ENCODE measurements at regions not wholly inside any gene's neighbourhood (a gene's known extent, or its start where the extent isn't known, plus 50 kb on each side); places are given as distances from the start of the nearest gene placed in this dataset.

- DNase-seq, result no peak
- in situ Hi-C loops (cut with MboI; ENCODE audit: low pct_ligation_motif_present in 1 of 4, low pct_unique_long_range_greater_than_20kb in 1 of 4, low sequenced_read_pairs in 3 of 4), result no loop called here
- TF ChIP-seq EP300 (IDR thresholded peaks at IDR 0.05; ENCODE audit: low read depth), result no peak
- TF ChIP-seq POLR2A (IDR thresholded peaks at IDR 0.05), result no peak
- no peak for TF ChIP-seq POLR2AphosphoS5 (IDR thresholded peaks at IDR 0.05)
- TF ChIP-seq, protein P1, sequence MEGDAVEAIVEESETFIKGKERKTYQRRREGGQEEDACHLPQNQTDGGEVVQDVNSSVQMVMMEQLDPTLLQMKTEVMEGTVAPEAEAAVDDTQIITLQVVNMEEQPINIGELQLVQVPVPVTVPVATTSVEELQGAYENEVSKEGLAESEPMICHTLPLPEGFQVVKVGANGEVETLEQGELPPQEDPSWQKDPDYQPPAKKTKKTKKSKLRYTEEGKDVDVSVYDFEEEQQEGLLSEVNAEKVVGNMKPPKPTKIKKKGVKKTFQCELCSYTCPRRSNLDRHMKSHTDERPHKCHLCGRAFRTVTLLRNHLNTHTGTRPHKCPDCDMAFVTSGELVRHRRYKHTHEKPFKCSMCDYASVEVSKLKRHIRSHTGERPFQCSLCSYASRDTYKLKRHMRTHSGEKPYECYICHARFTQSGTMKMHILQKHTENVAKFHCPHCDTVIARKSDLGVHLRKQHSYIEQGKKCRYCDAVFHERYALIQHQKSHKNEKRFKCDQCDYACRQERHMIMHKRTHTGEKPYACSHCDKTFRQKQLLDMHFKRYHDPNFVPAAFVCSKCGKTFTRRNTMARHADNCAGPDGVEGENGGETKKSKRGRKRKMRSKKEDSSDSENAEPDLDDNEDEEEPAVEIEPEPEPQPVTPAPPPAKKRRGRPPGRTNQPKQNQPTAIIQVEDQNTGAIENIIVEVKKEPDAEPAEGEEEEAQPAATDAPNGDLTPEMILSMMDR (IDR thresholded peaks at IDR 0.05), result no peak
- H3K4me1 ChIP-seq, result no peaks in the 10 kb centered on the region
- intact Hi-C loops (cut with DNase I; ENCODE audit: low total_unique reads), result no loop called here
- H3K36me3 ChIP-seq, result no peaks in the 10 kb centered on the region
- no peak overlapping the region for H3K27ac ChIP-seq
- no peak overlapping the region for H3K4me3 ChIP-seq
- H3K9me3 ChIP-seq, result no peaks in the 10 kb centered on the region
- no peaks in the 10 kb centered on the region for H3K27me3 ChIP-seq
Observed at GRCh38 chr18:38966841-38967240, 1401.2 kb upstream of the CELF4 start.

DNA sequence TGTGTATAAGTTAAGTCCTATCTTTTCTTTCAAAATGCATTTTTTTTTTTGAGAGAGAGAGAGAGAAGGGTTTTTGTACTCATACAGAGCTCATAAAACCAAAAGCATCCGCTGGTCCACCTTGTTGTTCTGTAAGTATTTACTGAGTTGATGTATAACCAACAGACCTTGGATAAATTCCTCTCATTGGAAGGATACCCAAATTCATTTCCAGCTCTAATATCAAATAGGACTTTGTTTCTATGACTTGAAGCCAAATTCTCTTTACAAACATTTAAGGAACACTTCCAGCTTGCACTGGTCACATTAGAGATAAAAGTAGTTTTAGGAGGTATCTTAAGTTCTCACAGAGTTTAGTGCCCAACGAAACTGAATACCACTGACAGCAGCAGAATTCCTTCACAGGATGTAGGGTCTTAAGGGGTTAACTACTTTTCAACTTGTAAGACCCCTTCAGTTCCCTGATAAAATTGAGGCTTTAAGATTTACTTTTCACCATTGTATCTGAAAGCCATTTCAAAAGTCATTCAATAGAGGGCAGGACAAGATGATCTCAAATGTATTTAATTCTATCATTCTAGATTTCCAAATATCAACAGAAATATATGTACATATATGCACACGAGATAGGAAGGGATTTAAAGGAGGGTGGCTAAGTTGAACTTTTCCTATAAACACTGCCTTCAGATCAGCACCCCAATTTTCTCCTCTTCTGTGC, 1398.5 kb upstream of the CELF4 start:
- no peak for DNase-seq
- Histone ChIP-seq H3K27me3 (no peaks in the 10 kb centered on the region), H3K36me3 (no peaks in the 10 kb centered on the region), H3K27ac (no peak overlapping the region), H3K9me3 (no peaks in the 10 kb centered on the region), H3K4me3 (no peak overlapping the region), H3K4me1 (no peaks in the 10 kb centered on the region)
- intact Hi-C loops (cut with DNase I; ENCODE audit: low total_unique reads), result no loop called here
- in situ Hi-C loops (cut with MboI; ENCODE audit: low pct_ligation_motif_present in 1 of 4, low pct_unique_long_range_greater_than_20kb in 1 of 4, low sequenced_read_pairs in 3 of 4), result no loop called here
- TF ChIP-seq, protein P1 (IDR thresholded peaks at IDR 0.05), result no peak
- TF ChIP-seq POLR2A (IDR thresholded peaks at IDR 0.05) (no peak), EP300 (IDR thresholded peaks at IDR 0.05; ENCODE audit: low read depth) (no peak), POLR2AphosphoS5 (IDR thresholded peaks at IDR 0.05) (no peak)
- WGBS, 2 donors (ENCODE audit: low coverage in 1 of 2), result 25 to 47% methylated on average over 2 to 3 of the region's 3 CpGs

GRCh38 chr18:38961880-38962279, 1396.3 kb upstream of the CELF4 start:
- Histone ChIP-seq H3K36me3 (no peaks in the 10 kb centered on the region), H3K27ac (no peak overlapping the region), H3K4me3 (no peak overlapping the region), H3K4me1 (peaks cover 0 to 2% (median 0%) of the 10 kb centered on the region in 4 donors), H3K27me3 (no peaks in the 10 kb centered on the region), H3K9me3 (no peaks in the 10 kb centered on the region)
- 40 to 56% methylated on average over 1 of the region's 1 CpG for WGBS, 2 donors (ENCODE audit: low coverage in 1 of 2)
- in situ Hi-C loops (cut with MboI; ENCODE audit: low pct_ligation_motif_present in 1 of 4, low pct_unique_long_range_greater_than_20kb in 1 of 4, low sequenced_read_pairs in 3 of 4), result no loop called here
- no peak for TF ChIP-seq POLR2A (IDR thresholded peaks at IDR 0.05)
- TF ChIP-seq, protein P1 (IDR thresholded peaks at IDR 0.05), result no peak
- intact Hi-C loops (cut with DNase I; ENCODE audit: low total_unique reads), result no loop called here
- no peak for DNase-seq

- TF ChIP-seq POLR2AphosphoS5 (IDR thresholded peaks at IDR 0.05), result no peak
- TF ChIP-seq, protein P1 (IDR thresholded peaks at IDR 0.05), result no peak
- TF ChIP-seq POLR2A (IDR thresholded peaks at IDR 0.05), result no peak
- TF ChIP-seq EP300 (IDR thresholded peaks at IDR 0.05; ENCODE audit: low read depth), result no peak
- intact Hi-C loops (cut with DNase I; ENCODE audit: low total_unique reads), result no loop called here
- DNase-seq, result no peak
- Histone ChIP-seq H3K27me3 (no peaks in the 10 kb centered on the region), H3K27ac (no peak overlapping the region), H3K36me3 (no peaks in the 10 kb centered on the region), H3K4me3 (no peak overlapping the region), H3K9me3 (no peaks in the 10 kb centered on the region), H3K4me1 (peaks cover 0 to 2% (median 0%) of the 10 kb centered on the region in 4 donors)
- 0 to 2% methylated on average over 1 of the region's 1 CpG for WGBS, 2 donors (ENCODE audit: low coverage in 1 of 2)
- in situ Hi-C loops (cut with MboI; ENCODE audit: low pct_ligation_motif_present in 1 of 4, low pct_unique_long_range_greater_than_20kb in 1 of 4, low sequenced_read_pairs in 3 of 4), result no loop called here
Observed at GRCh38 chr18:38957736-38958135, 1392.1 kb upstream of the CELF4 start.
